A549 (cell line): ENCODE measurements at regions not wholly inside any gene's neighbourhood (a gene's known extent, or its start where the extent isn't known, plus 50 kb on each side); places are given as distances from the start of the nearest gene placed in this dataset.

Experiments
- CBX2 ChIP-seq: fragments of 200-600 bp; sonication (generic); IDR thresholded peaks from 2 replicates; pipeline ENCODE4 v1.6.1; 2016; ENCODE audit warnings: low read depth, mild to moderate bottlenecking, borderline replicate concordance
- CEBPB ChIP-seq, 2 experiments: fragments of >200 bp in 1 of 2; sonication (Bioruptor Twin) in 1 of 2; formaldehyde crosslinking in 1 of 2; IDR thresholded peaks; 2 replicates each; pipeline ENCODE4 v1.6.1; 2012 to 2016
- CHD2 ChIP-seq: fragments of 150-350 bp; IDR thresholded peaks from 2 replicates; pipeline ENCODE4 v1.6.1; 2014; ENCODE audit warnings: low read length; ENCODE audit not compliant: partially characterized antibody
- CTCF ChIP-seq: fragments of >200 bp; sonication (Bioruptor Twin); formaldehyde crosslinking; IDR thresholded peaks from 3 replicates; pipeline ENCODE4 v1.5.1; 2016
- EP300 ChIP-seq, 2 experiments: fragments of >200 bp; sonication (Bioruptor Twin); formaldehyde crosslinking; IDR thresholded peaks; 2 replicates in 1 of 2; 3 replicates in 1 of 2; pipeline ENCODE4 v1.6.1; 2016 to 2017
- JUN ChIP-seq, 2 experiments: fragments of >200 bp; sonication (Bioruptor Twin); formaldehyde crosslinking; IDR thresholded peaks; 2 replicates in 1 of 2; 3 replicates in 1 of 2; pipeline ENCODE4 v1.6.1; 2016 to 2017
- KDM1A ChIP-seq: fragments of 200-600 bp; sonication (generic); IDR thresholded peaks from 2 replicates; pipeline ENCODE4 v1.6.1; 2016; ENCODE audit warnings: low read depth, mild to moderate bottlenecking
- MAX ChIP-seq: IDR thresholded peaks from 2 replicates; pipeline ENCODE4 v1.6.1; 2012
- NR3C1 ChIP-seq: fragments of >200 bp; sonication (Bioruptor Twin); formaldehyde crosslinking; IDR thresholded peaks from 3 replicates; pipeline ENCODE4 v1.6.1; 2017
- POLR2A ChIP-seq: IDR thresholded peaks from 2 replicates; pipeline ENCODE4 v1.6.1; 2012; ENCODE audit warnings: mild to moderate bottlenecking, low read length
- POLR2AphosphoS2 ChIP-seq: conservative IDR thresholded peaks from 2 replicates; pipeline ENCODE4 v1.6.1; 2012; ENCODE audit warnings: low read length, improper control_type of control experiment, inconsistent platforms
- RAD21 ChIP-seq, 2 experiments: fragments of >200 bp in 1 of 2; sonication (Bioruptor Twin) in 1 of 2; formaldehyde crosslinking in 1 of 2; IDR thresholded peaks in 1 of 2; conservative IDR thresholded peaks in 1 of 2; 2 replicates in 1 of 2; 3 replicates in 1 of 2; pipeline ENCODE4 v1.6.1; 2012 to 2018; ENCODE audit warnings: inconsistent platforms in 1 of 2
- REST ChIP-seq: fragments of 200-600 bp; sonication (generic); IDR thresholded peaks from 2 replicates; pipeline ENCODE4 v1.6.1; 2016; ENCODE audit warnings: antibody characterized with exemption, mild to moderate bottlenecking, moderate library complexity
- RFX5 ChIP-seq: fragments of 450-650 bp; IDR thresholded peaks from 2 replicates; pipeline ENCODE4 v1.7.1; 2014; ENCODE audit warnings: antibody characterized with exemption, mild to moderate bottlenecking, moderate library complexity

GRCh38 chr2:88930659-88931058, 239.2 kb downstream of the RPIA start:
- TF ChIP-seq POLR2AphosphoS2, result no peak
- no peak for TF ChIP-seq POLR2A
- no peak for TF ChIP-seq KDM1A
- TF ChIP-seq MAX, result no peak
- TF ChIP-seq CEBPB (IDR thresholded peaks at IDR 0.05), result no peak
- no peak for TF ChIP-seq CTCF
- TF ChIP-seq REST, result no peak
- no peak for TF ChIP-seq CHD2
- no peak for TF ChIP-seq CBX2
- TF ChIP-seq NR3C1, result no peak
- TF ChIP-seq EP300 (IDR thresholded peaks at IDR 0.05), result no peak
- no peak for TF ChIP-seq RFX5
- TF ChIP-seq RAD21 (conservative IDR thresholded peaks at IDR 0.05 in 1 of 2, IDR thresholded peaks at IDR 0.05 in 1 of 2), result no peak
- TF ChIP-seq JUN (IDR thresholded peaks at IDR 0.05), result no peak
